ENCODE measurements at regions not wholly inside any gene's neighbourhood (a gene's known extent, or its start where the extent isn't known, plus 50 kb on each side); places are given as distances from the start of the nearest gene placed in this dataset.

- DNase-seq: no peak
Measured at GRCh38 chr15:94535298-94536048, 304.1 kb downstream of the MCTP2 start.

GRCh38 chr15:94536549-94536948 lies 305.2 kb downstream of the MCTP2 start:
- no peak for DNase-seq

- DNase-seq: no peak
Measured at GRCh38 chr15:94538280-94538679, 306.9 kb downstream of the MCTP2 start.

- DNase-seq: no peak
Measured at GRCh38 chr15:94542391-94542790, 311.0 kb downstream of the MCTP2 start.

- no peak for DNase-seq
Measured at GRCh38 chr15:94546808-94547207, 315.4 kb downstream of the MCTP2 start.

GRCh38 chr15:94547711-94548110 lies 316.4 kb downstream of the MCTP2 start:
- no peak for DNase-seq

GRCh38 chr15:94555841-94556519 lies 324.6 kb downstream of the MCTP2 start:
- DNase-seq: no peak

GRCh38 chr15:94561036-94561689 lies 329.8 kb downstream of the MCTP2 start:
- no peak for DNase-seq

- DNase-seq: no peak
Measured at GRCh38 chr15:94563456-94563855, 332.1 kb downstream of the MCTP2 start.

- DNase-seq: peak; percentile 10
Measured at GRCh38 chr15:94576889-94577533, 345.6 kb downstream of the MCTP2 start.

- DNase-seq: no peak
Measured at GRCh38 chr15:94579286-94579685, 347.9 kb downstream of the MCTP2 start.

GRCh38 chr15:94580211-94580885 lies 349.0 kb downstream of the MCTP2 start:
- DNase-seq: no peak

- no peak for DNase-seq
Measured at GRCh38 chr15:94582368-94582767, 351.0 kb downstream of the MCTP2 start.

- DNase-seq: peak; percentile 26
Measured at GRCh38 chr15:94584833-94585244, 353.5 kb downstream of the MCTP2 start.

GRCh38 chr15:94586099-94586498 lies 354.7 kb downstream of the MCTP2 start:
- no peak for DNase-seq

- DNase-seq: no peak
Measured at GRCh38 chr15:94587113-94587512, 355.8 kb downstream of the MCTP2 start.

- DNase-seq: no peak
Measured at GRCh38 chr15:94588993-94589392, 357.6 kb downstream of the MCTP2 start.

- DNase-seq: no peak
Measured at GRCh38 chr15:94592495-94592894, 361.1 kb downstream of the MCTP2 start.

- DNase-seq: no peak
Measured at GRCh38 chr15:94596707-94597106, 365.3 kb downstream of the MCTP2 start.

- no peak for DNase-seq
Measured at GRCh38 chr15:94600505-94600904, 369.1 kb downstream of the MCTP2 start.

GRCh38 chr15:94602754-94603470 lies 371.6 kb downstream of the MCTP2 start:
- no peak for DNase-seq

GRCh38 chr15:94606286-94606685 lies 374.9 kb downstream of the MCTP2 start:
- DNase-seq: no peak

Data from stimulated activated CD4-positive, alpha-beta T cell treated with anti-CD3 and anti-CD28 coated beads, Interleukin-4, amount 100 ng/mL, for 1 hour (primary cell).